ENCODE measurements at regions not wholly inside any gene's neighbourhood (a gene's known extent, or its start where the extent isn't known, plus 50 kb on each side); places are given as distances from the start of the nearest gene placed in this dataset.

DNA sequence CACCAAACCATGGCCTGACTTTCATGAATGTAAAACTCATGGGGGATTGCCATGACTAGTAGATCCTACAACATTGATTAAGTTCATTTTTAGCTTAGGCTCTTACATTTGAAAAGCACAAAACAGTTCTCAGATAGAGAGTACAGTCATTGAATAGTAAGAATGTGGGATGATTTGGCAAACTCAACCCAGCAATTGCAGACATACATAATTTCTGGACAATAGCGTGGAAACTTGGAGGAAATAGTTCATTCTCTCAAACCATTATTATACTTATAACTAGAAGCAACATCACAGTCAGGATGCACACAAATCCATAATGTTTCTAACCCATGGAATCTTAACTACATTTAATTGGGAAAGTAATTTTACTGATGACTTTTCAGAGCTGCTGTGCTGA lies 598.2 kb downstream of the LMO4 start:
- TF ChIP-seq, protein P1, sequence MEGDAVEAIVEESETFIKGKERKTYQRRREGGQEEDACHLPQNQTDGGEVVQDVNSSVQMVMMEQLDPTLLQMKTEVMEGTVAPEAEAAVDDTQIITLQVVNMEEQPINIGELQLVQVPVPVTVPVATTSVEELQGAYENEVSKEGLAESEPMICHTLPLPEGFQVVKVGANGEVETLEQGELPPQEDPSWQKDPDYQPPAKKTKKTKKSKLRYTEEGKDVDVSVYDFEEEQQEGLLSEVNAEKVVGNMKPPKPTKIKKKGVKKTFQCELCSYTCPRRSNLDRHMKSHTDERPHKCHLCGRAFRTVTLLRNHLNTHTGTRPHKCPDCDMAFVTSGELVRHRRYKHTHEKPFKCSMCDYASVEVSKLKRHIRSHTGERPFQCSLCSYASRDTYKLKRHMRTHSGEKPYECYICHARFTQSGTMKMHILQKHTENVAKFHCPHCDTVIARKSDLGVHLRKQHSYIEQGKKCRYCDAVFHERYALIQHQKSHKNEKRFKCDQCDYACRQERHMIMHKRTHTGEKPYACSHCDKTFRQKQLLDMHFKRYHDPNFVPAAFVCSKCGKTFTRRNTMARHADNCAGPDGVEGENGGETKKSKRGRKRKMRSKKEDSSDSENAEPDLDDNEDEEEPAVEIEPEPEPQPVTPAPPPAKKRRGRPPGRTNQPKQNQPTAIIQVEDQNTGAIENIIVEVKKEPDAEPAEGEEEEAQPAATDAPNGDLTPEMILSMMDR (IDR thresholded peaks at IDR 0.05) = no peak
- no peak for TF ChIP-seq POLR2A (IDR thresholded peaks at IDR 0.05)
